ENCODE measurements at regions not wholly inside any gene's neighbourhood (a gene's known extent, or its start where the extent isn't known, plus 50 kb on each side); places are given as distances from the start of the nearest gene placed in this dataset.

DNA sequence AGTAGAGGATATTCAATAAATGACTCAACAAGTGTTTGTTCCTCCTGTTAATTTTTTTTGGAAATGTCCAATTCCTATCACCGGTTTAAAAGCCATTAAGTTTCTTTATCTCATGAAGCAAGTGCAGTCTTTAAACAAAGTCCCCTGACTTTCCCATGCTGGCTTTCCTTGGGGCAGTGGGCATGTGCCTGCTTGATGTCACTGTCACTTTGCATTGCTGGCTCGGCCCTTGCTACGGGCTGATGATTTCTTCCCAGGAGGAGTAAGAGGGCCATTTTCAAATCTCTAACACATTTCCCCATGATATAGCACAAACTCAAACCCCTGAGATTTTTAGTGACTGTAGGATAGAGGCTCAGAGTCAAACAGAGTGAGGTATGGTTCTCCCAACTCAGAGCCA lies 275.8 kb upstream of the TENM3 start:
- TF ChIP-seq CTCF (IDR thresholded peaks at IDR 0.05) (no peak), POLR2A (IDR thresholded peaks at IDR 0.05) (no peak)
